ENCODE measurements at regions not wholly inside any gene's neighbourhood (a gene's known extent, or its start where the extent isn't known, plus 50 kb on each side); places are given as distances from the start of the nearest gene placed in this dataset.

DNA sequence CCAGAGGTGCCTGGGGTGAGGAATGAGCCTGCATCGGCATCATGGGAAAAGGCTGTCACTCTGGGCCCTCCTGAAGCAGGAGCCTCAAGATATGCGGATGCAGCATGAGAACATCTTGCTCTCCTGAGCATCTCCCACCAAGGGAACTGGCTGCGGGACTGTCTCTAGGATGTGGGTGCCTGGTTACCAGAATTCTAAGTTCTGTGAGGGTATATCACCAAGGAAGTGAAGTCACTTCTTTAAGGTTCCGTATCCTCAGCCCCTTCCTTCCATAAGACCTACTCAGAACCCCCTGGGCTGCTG, 86.9 kb downstream of the GGTLC2 start:
- TF ChIP-seq CTCF (conservative IDR thresholded peaks at IDR 0.05): no peak
- TF ChIP-seq EZH2 (IDR thresholded peaks at IDR 0.05; ENCODE audit: low read depth): no peak

Measured in PC-9 (cell line).